Upper lobe of right lung (tissue), 1 donor: ENCODE measurements at regions not wholly inside any gene's neighbourhood (a gene's known extent, or its start where the extent isn't known, plus 50 kb on each side); places are given as distances from the start of the nearest gene placed in this dataset.
A peak's percentile ranks its signal among the peaks of the same experiment; 100 is the strongest.

Experiments
- ATAC-seq: fragments of 200-7000 bp; cut with Tn5 transposase; one replicate; pipeline ENCODE4 v1.9.1; 2020; ENCODE audit warnings: mild to moderate bottlenecking, moderate library complexity
- DNase-seq: peaks from one replicate; pipeline ENCODE4 v3.0.0-alpha.2; 2020
- H3K27ac ChIP-seq: fragments of 200-600 bp; one replicate; pipeline ENCODE4 v1.8.0; 2022
- H3K27me3 ChIP-seq: fragments of 200-600 bp; one replicate; pipeline ENCODE4 v1.8.0; 2022; ENCODE audit warnings: mild to moderate bottlenecking
- H3K36me3 ChIP-seq: fragments of 200-600 bp; one replicate; pipeline ENCODE4 v1.8.0; 2022
- H3K4me1 ChIP-seq: fragments of 200-600 bp; one replicate; pipeline ENCODE4 v1.8.0; 2022
- H3K4me3 ChIP-seq: fragments of 200-600 bp; one replicate; pipeline ENCODE4 v1.8.0; 2022; ENCODE audit warnings: mild to moderate bottlenecking
- H3K9me3 ChIP-seq: fragments of 200-600 bp; one replicate; pipeline ENCODE4 v1.8.0; 2022
- intact Hi-C: fragments of 100-400 bp; cut with DNase I; formaldehyde crosslinking; loops from one replicate; pipeline ENCODE4 v1.11.0; 2022
- TF ChIP-seq, protein P1 (sequence below): fragments of 200-600 bp; IDR thresholded peaks from one replicate; pipeline ENCODE4 v1.8.0; 2022; ENCODE audit warnings: antibody characterized with exemption
- donor health status: DM: no; HTN: yes; CAD: no; lungs with severe emphysema.

DNA sequence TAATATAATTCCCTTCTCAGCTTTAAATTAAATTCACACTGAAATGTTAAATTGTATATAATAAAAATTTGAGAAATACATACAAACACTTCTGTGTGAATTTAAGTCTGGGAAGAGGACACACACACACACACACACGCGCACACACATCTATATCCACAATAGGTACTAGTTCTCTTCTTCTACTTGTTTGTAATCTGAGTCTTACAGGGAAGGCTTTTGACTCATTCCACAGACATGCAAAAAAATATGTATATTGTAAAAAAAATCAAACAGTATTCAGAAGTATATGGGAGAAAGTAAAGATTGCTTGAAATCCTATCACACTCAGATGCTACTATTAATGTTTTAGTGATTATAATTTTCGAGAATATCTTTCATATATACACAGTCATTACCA is 276.2 kb downstream of the MDFIC start:
- TF ChIP-seq, protein P1, sequence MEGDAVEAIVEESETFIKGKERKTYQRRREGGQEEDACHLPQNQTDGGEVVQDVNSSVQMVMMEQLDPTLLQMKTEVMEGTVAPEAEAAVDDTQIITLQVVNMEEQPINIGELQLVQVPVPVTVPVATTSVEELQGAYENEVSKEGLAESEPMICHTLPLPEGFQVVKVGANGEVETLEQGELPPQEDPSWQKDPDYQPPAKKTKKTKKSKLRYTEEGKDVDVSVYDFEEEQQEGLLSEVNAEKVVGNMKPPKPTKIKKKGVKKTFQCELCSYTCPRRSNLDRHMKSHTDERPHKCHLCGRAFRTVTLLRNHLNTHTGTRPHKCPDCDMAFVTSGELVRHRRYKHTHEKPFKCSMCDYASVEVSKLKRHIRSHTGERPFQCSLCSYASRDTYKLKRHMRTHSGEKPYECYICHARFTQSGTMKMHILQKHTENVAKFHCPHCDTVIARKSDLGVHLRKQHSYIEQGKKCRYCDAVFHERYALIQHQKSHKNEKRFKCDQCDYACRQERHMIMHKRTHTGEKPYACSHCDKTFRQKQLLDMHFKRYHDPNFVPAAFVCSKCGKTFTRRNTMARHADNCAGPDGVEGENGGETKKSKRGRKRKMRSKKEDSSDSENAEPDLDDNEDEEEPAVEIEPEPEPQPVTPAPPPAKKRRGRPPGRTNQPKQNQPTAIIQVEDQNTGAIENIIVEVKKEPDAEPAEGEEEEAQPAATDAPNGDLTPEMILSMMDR: no peak
- Histone ChIP-seq H3K4me3 (no peak overlapping the region), H3K4me1 (no peaks in the 10 kb centered on the region), H3K27me3 (no peaks in the 10 kb centered on the region), H3K36me3 (no peaks in the 10 kb centered on the region), H3K9me3 (no peaks in the 10 kb centered on the region), H3K27ac (no peak overlapping the region)
- no peak for ATAC-seq
- intact Hi-C loops: no loop called here
- DNase-seq: no peak

DNA sequence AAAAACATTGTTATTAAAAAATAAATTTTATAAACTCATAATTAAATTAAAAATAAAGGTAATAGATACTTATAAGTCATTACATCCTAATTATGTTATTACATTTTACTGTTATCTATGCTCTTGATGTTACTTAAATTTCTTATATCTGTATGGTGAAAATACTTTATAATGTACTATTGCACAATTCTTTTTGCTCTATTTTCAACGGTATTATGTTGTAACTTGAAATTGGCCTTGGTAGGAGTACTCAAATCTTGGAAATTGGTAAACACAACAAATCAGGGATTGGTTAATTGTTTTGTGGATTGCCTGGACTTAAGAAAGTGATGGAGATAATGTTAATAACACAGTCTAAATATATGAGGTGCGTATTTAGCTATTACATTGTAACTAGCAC is 273.3 kb downstream of the MDFIC start:
- no peak for ATAC-seq
- TF ChIP-seq, protein P1: no peak

DNA sequence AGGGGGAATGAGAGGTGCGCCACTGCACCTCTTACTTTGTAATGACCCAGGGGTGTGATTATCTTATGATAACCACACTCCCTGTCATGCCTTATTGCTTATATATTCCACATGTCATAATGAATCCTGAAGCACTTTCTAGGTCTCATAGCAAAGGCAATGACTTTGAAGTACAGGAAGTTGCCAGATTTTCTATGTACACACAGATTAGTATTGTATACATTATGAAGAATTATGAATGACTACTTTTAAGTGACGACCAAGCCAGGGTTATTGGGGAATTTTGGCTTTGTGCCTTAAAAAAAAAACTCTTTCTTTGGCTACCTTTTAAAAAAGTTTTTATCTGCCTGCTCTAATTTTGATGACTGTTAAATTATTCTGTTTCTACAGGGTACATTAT is 269.6 kb downstream of the MDFIC start:
- ATAC-seq (no peak), DNase-seq (no peak)
- no peaks in the 10 kb centered on the region for H3K36me3 ChIP-seq
- H3K4me1 ChIP-seq: no peaks in the 10 kb centered on the region
- no peaks in the 10 kb centered on the region for H3K27me3 ChIP-seq
- intact Hi-C loops: no loop called here
- TF ChIP-seq, protein P1: no peak
- no peak overlapping the region for H3K4me3 ChIP-seq
- no peaks in the 10 kb centered on the region for H3K9me3 ChIP-seq
- no peak overlapping the region for H3K27ac ChIP-seq

More for the DNA sequence above, 273.3 kb downstream of the MDFIC start:
- Histone ChIP-seq H3K27ac (no peak overlapping the region), H3K9me3 (no peaks in the 10 kb centered on the region), H3K36me3 (no peaks in the 10 kb centered on the region), H3K4me1 (no peaks in the 10 kb centered on the region), H3K27me3 (no peaks in the 10 kb centered on the region), H3K4me3 (no peak overlapping the region)
- no peak for DNase-seq
- intact Hi-C loops: no loop called here

DNA sequence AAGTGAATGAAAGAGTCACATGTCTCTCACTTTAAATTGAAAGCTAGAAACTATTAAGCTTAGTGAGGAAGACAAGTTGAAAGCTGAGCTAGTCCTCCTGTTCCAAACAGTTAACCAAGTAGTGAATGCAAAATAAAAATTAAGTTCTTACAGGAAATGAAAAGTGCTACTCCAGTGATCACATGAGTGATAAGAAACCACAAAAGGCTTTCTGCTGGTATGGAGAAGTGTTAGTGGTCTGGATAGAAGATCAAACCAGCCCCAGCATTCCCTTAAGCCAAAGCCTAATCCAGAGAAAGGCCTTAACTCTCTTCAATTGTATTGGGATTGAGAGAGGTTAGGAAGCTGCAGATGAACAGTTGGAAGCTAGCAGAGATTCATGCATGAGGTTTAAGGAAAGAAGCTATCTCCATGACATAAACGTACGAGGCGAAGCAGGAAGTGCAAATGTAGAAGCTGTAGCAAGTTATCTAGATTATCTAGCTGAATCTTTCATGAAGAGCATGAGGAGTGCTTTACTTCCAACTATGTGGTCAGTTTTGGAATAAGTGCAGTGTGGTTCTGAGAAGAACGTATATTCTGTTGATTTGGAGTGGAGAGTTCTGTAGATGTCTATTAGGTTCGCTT is 261.6 kb downstream of the MDFIC start:
- ATAC-seq (peak; percentile 51), DNase-seq (no peak)
- no peak overlapping the region for H3K4me3 ChIP-seq
- H3K27ac ChIP-seq: no peak overlapping the region
- intact Hi-C loops: no loop called here
- H3K27me3 ChIP-seq: no peaks in the 10 kb centered on the region
- TF ChIP-seq, protein P1: no peak
- no peaks in the 10 kb centered on the region for H3K4me1 ChIP-seq
- no peaks in the 10 kb centered on the region for H3K9me3 ChIP-seq
- H3K36me3 ChIP-seq: no peaks in the 10 kb centered on the region

DNA sequence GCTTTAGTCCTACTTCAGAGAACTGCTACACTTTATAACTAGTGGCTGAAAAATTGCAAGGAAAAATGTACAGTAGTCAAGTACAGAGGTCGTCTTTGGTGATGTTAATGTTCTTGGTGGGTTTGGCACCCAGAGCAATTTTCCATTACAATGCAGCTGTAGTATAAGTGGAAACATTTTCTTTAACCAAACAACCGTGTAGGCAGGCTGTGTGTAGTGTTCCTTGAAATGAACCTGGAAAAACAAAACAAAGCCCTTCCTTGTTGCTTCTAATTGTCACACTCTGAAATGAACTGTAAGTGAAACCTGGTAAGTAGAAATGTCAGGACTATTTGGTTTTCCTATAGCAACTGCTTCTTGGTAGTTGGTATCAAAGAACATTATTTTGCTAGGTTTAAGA is 256.9 kb downstream of the MDFIC start:
- H3K4me1 ChIP-seq: no peaks in the 10 kb centered on the region
- DNase-seq (no peak), ATAC-seq (no peak)
- no peak overlapping the region for H3K27ac ChIP-seq
- H3K4me3 ChIP-seq: no peak overlapping the region
- no peaks in the 10 kb centered on the region for H3K9me3 ChIP-seq
- no peaks in the 10 kb centered on the region for H3K27me3 ChIP-seq
- no peaks in the 10 kb centered on the region for H3K36me3 ChIP-seq
- intact Hi-C loops: no loop called here
- TF ChIP-seq, protein P1: no peak

DNA sequence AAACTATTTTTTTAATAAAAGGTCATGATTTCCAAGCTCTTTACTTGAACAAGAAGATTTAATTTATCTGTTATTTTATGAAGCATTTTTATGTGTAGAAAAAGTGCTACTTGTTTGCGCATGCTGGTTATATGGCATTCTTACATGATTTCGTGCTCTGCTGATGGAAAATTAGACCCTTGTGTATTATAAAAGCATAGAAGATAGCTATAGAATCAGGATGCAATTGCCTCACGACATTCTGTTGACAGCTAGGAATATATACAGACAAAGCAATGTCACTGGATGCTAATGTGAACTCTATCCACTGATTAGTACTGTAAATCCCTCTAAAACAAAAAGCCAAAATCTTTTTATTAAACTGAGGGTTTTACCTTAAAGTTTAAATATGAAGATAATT is 255.9 kb downstream of the MDFIC start:
- H3K4me3 ChIP-seq: no peak overlapping the region
- H3K4me1 ChIP-seq: no peaks in the 10 kb centered on the region
- H3K27ac ChIP-seq: no peak overlapping the region
- TF ChIP-seq, protein P1: no peak
- ATAC-seq (no peak), DNase-seq (no peak)
- H3K36me3 ChIP-seq: no peaks in the 10 kb centered on the region
- intact Hi-C loops: no loop called here
- H3K9me3 ChIP-seq: no peaks in the 10 kb centered on the region
- H3K27me3 ChIP-seq: no peaks in the 10 kb centered on the region
